ENCODE measurements at regions not wholly inside any gene's neighbourhood (a gene's known extent, or its start where the extent isn't known, plus 50 kb on each side); places are given as distances from the start of the nearest gene placed in this dataset.

DNA sequence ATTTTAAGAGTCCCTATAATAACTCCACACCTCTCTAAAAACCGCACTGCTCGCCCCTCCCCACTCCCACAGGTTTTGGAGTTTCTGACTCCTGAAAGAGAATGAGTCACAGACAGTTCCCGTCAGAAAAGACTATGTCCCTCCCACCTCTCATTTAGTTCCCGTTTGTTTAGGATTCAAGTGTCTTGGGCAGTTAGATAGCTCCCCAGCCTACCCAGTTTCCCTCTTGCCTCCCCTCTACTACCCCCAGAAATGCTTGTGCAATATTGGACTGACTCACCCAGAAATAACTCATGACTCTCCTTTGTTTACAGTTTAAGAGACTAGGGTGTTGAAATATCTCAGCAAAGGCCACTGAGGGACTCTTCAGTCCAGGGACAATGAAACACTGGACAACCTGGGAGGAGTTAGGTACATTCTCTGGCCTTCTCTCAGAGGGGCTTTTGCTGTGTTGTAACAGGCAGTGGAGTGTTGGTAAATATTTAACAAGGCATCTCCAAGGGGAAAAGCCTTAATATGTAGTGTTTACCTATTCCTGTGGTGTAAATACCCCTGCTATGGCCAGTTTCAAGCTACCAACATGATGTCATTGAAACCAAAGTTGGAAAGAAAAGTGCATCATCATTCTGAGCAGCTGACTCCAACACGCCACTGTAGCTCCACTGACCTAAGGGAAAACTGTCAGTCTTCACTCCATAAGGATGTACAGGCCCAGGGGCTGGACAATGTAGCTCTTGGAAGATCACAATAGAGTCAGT is 96.1 kb upstream of the CHD2 start (continued):
- 0 out of 2 replicates have a peak, but pooled peaks have one; percentile 21 for TF ChIP-seq ESRRA (CRISPR knock-in tag; IDR thresholded peaks at IDR 0.05; ENCODE audit: low read depth)
- TF ChIP-seq, protein P1, sequence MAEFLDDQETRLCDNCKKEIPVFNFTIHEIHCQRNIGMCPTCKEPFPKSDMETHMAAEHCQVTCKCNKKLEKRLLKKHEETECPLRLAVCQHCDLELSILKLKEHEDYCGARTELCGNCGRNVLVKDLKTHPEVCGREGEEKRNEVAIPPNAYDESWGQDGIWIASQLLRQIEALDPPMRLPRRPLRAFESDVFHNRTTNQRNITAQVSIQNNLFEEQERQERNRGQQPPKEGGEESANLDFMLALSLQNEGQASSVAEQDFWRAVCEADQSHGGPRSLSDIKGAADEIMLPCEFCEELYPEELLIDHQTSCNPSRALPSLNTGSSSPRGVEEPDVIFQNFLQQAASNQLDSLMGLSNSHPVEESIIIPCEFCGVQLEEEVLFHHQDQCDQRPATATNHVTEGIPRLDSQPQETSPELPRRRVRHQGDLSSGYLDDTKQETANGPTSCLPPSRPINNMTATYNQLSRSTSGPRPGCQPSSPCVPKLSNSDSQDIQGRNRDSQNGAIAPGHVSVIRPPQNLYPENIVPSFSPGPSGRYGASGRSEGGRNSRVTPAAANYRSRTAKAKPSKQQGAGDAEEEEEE (CRISPR knock-in tag; IDR thresholded peaks at IDR 0.05; ENCODE audit: borderline replicate concordance): no peak
- peak; percentile 81 for TF ChIP-seq SIX4 (CRISPR knock-in tag; IDR thresholded peaks at IDR 0.05)
- TF ChIP-seq ISL2 (CRISPR knock-in tag; IDR thresholded peaks at IDR 0.05): peak; percentile 88
- TF ChIP-seq KDM1A (CRISPR knock-in tag; IDR thresholded peaks at IDR 0.05): no peak; the same call in 1 of the 2 replicates
- no peak for TF ChIP-seq ZNF138 (CRISPR knock-in tag; IDR thresholded peaks at IDR 0.05; ENCODE audit: low read depth)
- TF ChIP-seq, protein P2, sequence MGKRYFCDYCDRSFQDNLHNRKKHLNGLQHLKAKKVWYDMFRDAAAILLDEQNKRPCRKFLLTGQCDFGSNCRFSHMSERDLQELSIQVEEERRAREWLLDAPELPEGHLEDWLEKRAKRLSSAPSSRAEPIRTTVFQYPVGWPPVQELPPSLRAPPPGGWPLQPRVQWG (CRISPR knock-in tag; IDR thresholded peaks at IDR 0.05; ENCODE audit: borderline replicate concordance, low read depth): no peak
- TF ChIP-seq JUNB (CRISPR knock-in tag; IDR thresholded peaks at IDR 0.05; ENCODE audit: borderline replicate concordance): peak; percentile 99
- 0 out of 2 replicates have a peak, but pooled peaks have one; percentile 55 for TF ChIP-seq ZNF605 (CRISPR knock-in tag; IDR thresholded peaks at IDR 0.05)
- TF ChIP-seq, protein P3, sequence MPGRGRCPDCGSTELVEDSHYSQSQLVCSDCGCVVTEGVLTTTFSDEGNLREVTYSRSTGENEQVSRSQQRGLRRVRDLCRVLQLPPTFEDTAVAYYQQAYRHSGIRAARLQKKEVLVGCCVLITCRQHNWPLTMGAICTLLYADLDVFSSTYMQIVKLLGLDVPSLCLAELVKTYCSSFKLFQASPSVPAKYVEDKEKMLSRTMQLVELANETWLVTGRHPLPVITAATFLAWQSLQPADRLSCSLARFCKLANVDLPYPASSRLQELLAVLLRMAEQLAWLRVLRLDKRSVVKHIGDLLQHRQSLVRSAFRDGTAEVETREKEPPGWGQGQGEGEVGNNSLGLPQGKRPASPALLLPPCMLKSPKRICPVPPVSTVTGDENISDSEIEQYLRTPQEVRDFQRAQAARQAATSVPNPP (CRISPR knock-in tag; IDR thresholded peaks at IDR 0.05): peak; percentile 61; the same call in 1 of the 2 replicates
- peak; percentile 3; the same call in 1 of the 3 replicates for TF ChIP-seq MXI1 (IDR thresholded peaks at IDR 0.05; ENCODE audit: borderline replicate concordance, low read depth, low read length)
- TF ChIP-seq STAG1 (CRISPR knock-in tag; IDR thresholded peaks at IDR 0.05): no peak
- TF ChIP-seq CHD4 (IDR thresholded peaks at IDR 0.05; ENCODE audit: borderline replicate concordance, low read length): no peak; the same call in 1 of the 2 replicates
- peak; percentile 76; the same call in 1 of the 2 replicates for TF ChIP-seq ZFP90 (CRISPR knock-in tag; IDR thresholded peaks at IDR 0.05; ENCODE audit: borderline replicate concordance)
- TF ChIP-seq, protein P4, sequence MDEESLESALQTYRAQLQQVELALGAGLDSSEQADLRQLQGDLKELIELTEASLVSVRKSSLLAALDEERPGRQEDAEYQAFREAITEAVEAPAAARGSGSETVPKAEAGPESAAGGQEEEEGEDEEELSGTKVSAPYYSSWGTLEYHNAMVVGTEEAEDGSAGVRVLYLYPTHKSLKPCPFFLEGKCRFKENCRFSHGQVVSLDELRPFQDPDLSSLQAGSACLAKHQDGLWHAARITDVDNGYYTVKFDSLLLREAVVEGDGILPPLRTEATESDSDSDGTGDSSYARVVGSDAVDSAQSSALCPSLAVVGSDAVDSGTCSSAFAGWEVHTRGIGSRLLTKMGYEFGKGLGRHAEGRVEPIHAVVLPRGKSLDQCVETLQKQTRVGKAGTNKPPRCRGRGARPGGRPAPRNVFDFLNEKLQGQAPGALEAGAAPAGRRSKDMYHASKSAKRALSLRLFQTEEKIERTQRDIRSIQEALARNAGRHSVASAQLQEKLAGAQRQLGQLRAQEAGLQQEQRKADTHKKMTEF (CRISPR knock-in tag; IDR thresholded peaks at IDR 0.05): peak; percentile 98
- TF ChIP-seq, protein P5, sequence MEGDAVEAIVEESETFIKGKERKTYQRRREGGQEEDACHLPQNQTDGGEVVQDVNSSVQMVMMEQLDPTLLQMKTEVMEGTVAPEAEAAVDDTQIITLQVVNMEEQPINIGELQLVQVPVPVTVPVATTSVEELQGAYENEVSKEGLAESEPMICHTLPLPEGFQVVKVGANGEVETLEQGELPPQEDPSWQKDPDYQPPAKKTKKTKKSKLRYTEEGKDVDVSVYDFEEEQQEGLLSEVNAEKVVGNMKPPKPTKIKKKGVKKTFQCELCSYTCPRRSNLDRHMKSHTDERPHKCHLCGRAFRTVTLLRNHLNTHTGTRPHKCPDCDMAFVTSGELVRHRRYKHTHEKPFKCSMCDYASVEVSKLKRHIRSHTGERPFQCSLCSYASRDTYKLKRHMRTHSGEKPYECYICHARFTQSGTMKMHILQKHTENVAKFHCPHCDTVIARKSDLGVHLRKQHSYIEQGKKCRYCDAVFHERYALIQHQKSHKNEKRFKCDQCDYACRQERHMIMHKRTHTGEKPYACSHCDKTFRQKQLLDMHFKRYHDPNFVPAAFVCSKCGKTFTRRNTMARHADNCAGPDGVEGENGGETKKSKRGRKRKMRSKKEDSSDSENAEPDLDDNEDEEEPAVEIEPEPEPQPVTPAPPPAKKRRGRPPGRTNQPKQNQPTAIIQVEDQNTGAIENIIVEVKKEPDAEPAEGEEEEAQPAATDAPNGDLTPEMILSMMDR (CRISPR knock-in tag; IDR thresholded peaks at IDR 0.05): no peak
- TF ChIP-seq ZNF251 (CRISPR knock-in tag; IDR thresholded peaks at IDR 0.05): no peak
- peak; percentile 73; the same call in 1 of the 2 replicates for TF ChIP-seq ZNF589 (CRISPR knock-in tag; conservative IDR thresholded peaks at IDR 0.05)
- peak; percentile 57; the same call in 1 of the 2 replicates for TF ChIP-seq SP4 (CRISPR knock-in tag; IDR thresholded peaks at IDR 0.05)
- no peak for TF ChIP-seq NR1H2 (CRISPR knock-in tag; IDR thresholded peaks at IDR 0.05; ENCODE audit: borderline replicate concordance, low read depth)
- TF ChIP-seq ZNF644 (CRISPR knock-in tag; IDR thresholded peaks at IDR 0.05; ENCODE audit: low read depth): peak; percentile 36; the same call in 1 of the 2 replicates
